Mammary epithelial cell (primary cell): ENCODE measurements at regions not wholly inside any gene's neighbourhood (a gene's known extent, or its start where the extent isn't known, plus 50 kb on each side); places are given as distances from the start of the nearest gene placed in this dataset.

Experiments used
- CTCF ChIP-seq, 2 donors: IDR thresholded peaks in 1 of 2; conservative IDR thresholded peaks in 1 of 2; 2 replicates each; pipeline ENCODE4 v1.5.1; 2011 to 2012; ENCODE audit warnings: inconsistent platforms in 2 of 2, low read length in 2 of 2, mild to moderate bottlenecking in 2 of 2, control low read depth in 1 of 2, low read depth in 1 of 2; ENCODE audit not compliant: insufficient read depth in 1 of 2; ENCODE audit errors: extremely low read depth in 1 of 2
- EZH2 ChIP-seq: IDR thresholded peaks from 2 replicates; pipeline ENCODE4 v1.6.1; 2012; ENCODE audit warnings: low read length, inconsistent platforms, borderline replicate concordance

GRCh38 chr4:128393101-128393704 is 105.6 kb upstream of the PGRMC2 start:
- TF ChIP-seq CTCF (conservative IDR thresholded peaks at IDR 0.05 in 1 of 2, IDR thresholded peaks at IDR 0.05 in 1 of 2; ENCODE audit: extremely low read depth in 1 of 2, insufficient read depth in 1 of 2, low read depth in 1 of 2, low read length in 2 of 2) = no peak
- no peak for TF ChIP-seq EZH2
